OCI-M2 (cell line): ENCODE measurements at regions not wholly inside any gene's neighbourhood (a gene's known extent, or its start where the extent isn't known, plus 50 kb on each side); places are given as distances from the start of the nearest gene placed in this dataset.
"Not testable (repeated sequence)": the region's sequence is repeated elsewhere in the genome, so short reads cannot be mapped to it uniquely, and the experiment has no call there.

ENCODE experiments used
- DNase-seq: peaks from one replicate; lab custom pipeline; 2025; ENCODE audit not compliant: unreplicated experiment; lab: John Stamatoyannopoulos, UW

- DNase-seq, result no peak
Measured at GRCh38 chr3:157921811-157922210, 184.4 kb downstream of the SHOX2 start.

GRCh38 chr3:157920822-157921700, 185.2 kb downstream of the SHOX2 start:
- DNase-seq, result no peak

- no peak for DNase-seq
Measured at GRCh38 chr3:157919319-157919887, 186.8 kb downstream of the SHOX2 start.

GRCh38 chr3:157918402-157918801, 187.8 kb downstream of the SHOX2 start:
- no peak for DNase-seq

- no peak for DNase-seq
Measured at GRCh38 chr3:157916672-157917071, 189.5 kb downstream of the SHOX2 start.

- DNase-seq, result no peak
Measured at GRCh38 chr3:157914882-157915281, 191.3 kb downstream of the SHOX2 start.

GRCh38 chr3:157913741-157914150, 192.5 kb downstream of the SHOX2 start:
- DNase-seq, result no peak

- no peak for DNase-seq
Measured at GRCh38 chr3:157912514-157913451, 193.4 kb downstream of the SHOX2 start.

- no peak for DNase-seq
Measured at GRCh38 chr3:157906627-157907026, 199.6 kb downstream of the SHOX2 start.

- no peak for DNase-seq
Measured at GRCh38 chr3:157905885-157906284, 200.3 kb downstream of the SHOX2 start.

GRCh38 chr3:157902680-157903079, 203.5 kb downstream of the SHOX2 start:
- DNase-seq, result not testable (repeated sequence)

GRCh38 chr3:157888040-157888439, 218.2 kb downstream of the SHOX2 start:
- no peak for DNase-seq

GRCh38 chr3:157876556-157876955, 229.7 kb downstream of the SHOX2 start:
- no peak for DNase-seq

GRCh38 chr3:157872902-157873301, 233.3 kb downstream of the SHOX2 start:
- DNase-seq, result no peak

- no peak for DNase-seq
Measured at GRCh38 chr3:157871838-157872460, 234.3 kb downstream of the SHOX2 start.

GRCh38 chr3:157871248-157871647, 235.0 kb downstream of the SHOX2 start:
- DNase-seq, result no peak

- no peak for DNase-seq
Measured at GRCh38 chr3:157868946-157869345, 237.3 kb downstream of the SHOX2 start.

GRCh38 chr3:157868196-157868595, 238.0 kb downstream of the SHOX2 start:
- DNase-seq, result no peak

GRCh38 chr3:157865352-157866000, 240.7 kb downstream of the SHOX2 start:
- no peak for DNase-seq

GRCh38 chr3:157861076-157861765, 245.0 kb downstream of the SHOX2 start:
- no peak for DNase-seq
